GM12878 (cell line): ENCODE measurements at regions not wholly inside any gene's neighbourhood (a gene's known extent, or its start where the extent isn't known, plus 50 kb on each side); places are given as distances from the start of the nearest gene placed in this dataset.

ENCODE experiments used
- ATAC-seq: fragments of 200-7000 bp; cut with Tn5 transposase; 3 replicates; pipeline ENCODE4 v1.9.1; 2020; ENCODE audit warnings: mild to moderate bottlenecking, moderate library complexity
- BruUV-seq: library from RNA; stranded (reverse); fragments of 400-500 nt; replicated peaks from 2 replicates; lab custom pipeline; 2021; lab: Mats Ljungman, UMichigan
- CTCF ChIA-PET: fragments of 300-600 bp; sonication (Branson Sonifier 250); formaldehyde crosslinking; extraction: SDS; loops from one replicate; lab custom pipeline; 2021; ENCODE audit warnings: inconsistent platforms; lab: Yijun Ruan, JAX
- POLR2A ChIA-PET: fragments of 350-600 bp; formaldehyde crosslinking; extraction: SDS; loops from one replicate; lab custom pipeline; 2021; ENCODE audit warnings: inconsistent platforms; lab: Charles Lee
- RAD21 ChIA-PET: fragments of 300-600 bp; sonication (Branson Sonifier 250); formaldehyde crosslinking; loops from one replicate; lab custom pipeline; 2023; ENCODE audit warnings: antibody characterized with exemption; ENCODE audit not compliant: unreplicated experiment; lab: Charles Lee
- SMC1A ChIA-PET: fragments of 300-600 bp; sonication (Branson Sonifier 250); formaldehyde crosslinking; loops from one replicate; lab custom pipeline; 2023; ENCODE audit not compliant: unreplicated experiment, uncharacterized antibody; lab: Charles Lee
- DNase-seq: peaks from one replicate; pipeline ENCODE4 v3.0.0-alpha.2; 2011; ENCODE audit warnings: low read depth, low spot score
- FAIRE-seq: peaks from 3 replicates; lab custom pipeline; 2011; peaks lifted over from hg19 to GRCh38; lab: Jason Lieb, UNC
- H2AFZ ChIP-seq: 2 replicates; pipeline ENCODE4 v1.6.0; 2011; ENCODE audit warnings: low read depth, low read length, control low read depth; ENCODE audit not compliant: control insufficient read depth
- H3K27ac ChIP-seq: 2 replicates; pipeline ENCODE4 v1.5.1; 2011; ENCODE audit warnings: control low read depth; ENCODE audit not compliant: control insufficient read depth, insufficient read depth
- H3K27me3 ChIP-seq, 2 experiments: replicated peaks in 1 of 2; 2 replicates each; pipeline versions ENCODE4 v1.6.0 to v1.6.1; 2011; ENCODE audit warnings: low read length in 1 of 2; ENCODE audit not compliant: control insufficient read depth in 2 of 2, insufficient read depth in 2 of 2
- H3K36me3 ChIP-seq, 2 experiments: 2 replicates each; pipeline ENCODE4 v1.5.1; 2011; ENCODE audit warnings: low read length in 1 of 2; ENCODE audit not compliant: control insufficient read depth in 2 of 2, insufficient read depth in 2 of 2
- H3K4me1 ChIP-seq: 2 replicates; pipeline ENCODE4 v1.6.1; 2011; ENCODE audit warnings: mild to moderate bottlenecking, low read length, moderate library complexity, mixed read lengths; ENCODE audit not compliant: control insufficient read depth, insufficient read depth
- H3K4me2 ChIP-seq: 2 replicates; pipeline ENCODE4 v1.6.0; 2011; ENCODE audit warnings: control low read depth; ENCODE audit not compliant: control insufficient read depth, insufficient read depth
- H3K4me3 ChIP-seq: fragments of 200-600 bp; sonication (generic); 2 replicates; pipeline ENCODE4 v1.5.1; 2016
- H3K79me2 ChIP-seq: 2 replicates; pipeline ENCODE4 v1.6.0; 2011; ENCODE audit warnings: low read length; ENCODE audit not compliant: control insufficient read depth, insufficient read depth
- H3K9ac ChIP-seq: 2 replicates; pipeline ENCODE4 v1.8.0; 2011; ENCODE audit warnings: low read length, control low read depth, mixed read lengths; ENCODE audit not compliant: control insufficient read depth, insufficient read depth
- H3K9me3 ChIP-seq: replicated peaks from 3 replicates; pipeline ENCODE4 v1.5.1; 2011; ENCODE audit warnings: mild to moderate bottlenecking, low read length; ENCODE audit not compliant: control insufficient read depth, insufficient read depth
- H4K20me1 ChIP-seq: 2 replicates; pipeline ENCODE4 v1.6.0; 2011; ENCODE audit not compliant: control insufficient read depth, insufficient read depth
- CHD4 ChIP-seq: fragments of 200-600 bp; sonication (generic); IDR thresholded peaks from 2 replicates; pipeline ENCODE4 v1.6.1; 2016; ENCODE audit warnings: mild to moderate bottlenecking
- EED ChIP-seq: sonication (generic); IDR thresholded peaks from 2 replicates; pipeline ENCODE4 v1.6.1; 2016; ENCODE audit warnings: antibody characterized with exemption, low read depth
- FOS ChIP-seq: IDR thresholded peaks from 3 replicates; pipeline ENCODE4 v1.6.1; 2011; ENCODE audit warnings: borderline replicate concordance; ENCODE audit not compliant: insufficient read length; ENCODE audit errors: extremely low read depth
- JUND ChIP-seq: IDR thresholded peaks from 2 replicates; pipeline ENCODE4 v1.6.1; 2012; ENCODE audit warnings: low read depth, mild to moderate bottlenecking, low read length, improper control_type of control experiment, moderate library complexity
- MLLT1 ChIP-seq: fragments of 450-650 bp; IDR thresholded peaks from 2 replicates; pipeline ENCODE4 v1.6.1; 2016; ENCODE audit warnings: mild to moderate bottlenecking
- MYB ChIP-seq: fragments of 150-350 bp; IDR thresholded peaks from 2 replicates; pipeline ENCODE4 v1.6.1; 2014; ENCODE audit warnings: mild to moderate bottlenecking, low read depth, low read length, borderline replicate concordance
- RCOR1 ChIP-seq: conservative IDR thresholded peaks from 2 replicates; pipeline ENCODE4 v1.6.1; 2012; ENCODE audit warnings: low read depth, low read length, improper control_type of control experiment
- SRF ChIP-seq, 2 experiments: IDR thresholded peaks; 2 replicates each; pipeline ENCODE4 v1.6.1; 2011; ENCODE audit warnings: low read depth in 2 of 2, low read length in 2 of 2, mild to moderate bottlenecking in 1 of 2, moderate library complexity in 1 of 2
- TARDBP ChIP-seq: IDR thresholded peaks from 2 replicates; pipeline ENCODE4 v1.6.1; 2016; ENCODE audit warnings: borderline replicate concordance
- ZNF217 ChIP-seq: fragments of 450-650 bp; IDR thresholded peaks from 2 replicates; pipeline ENCODE4 v1.6.1; 2017; ENCODE audit warnings: antibody characterized with exemption, mild to moderate bottlenecking
- ZNF24 ChIP-seq: fragments of 450-650 bp; IDR thresholded peaks from 2 replicates; pipeline ENCODE4 v1.6.1; 2017; ENCODE audit warnings: antibody characterized with exemption, mild to moderate bottlenecking
- ZNF622 ChIP-seq: fragments of 450-650 bp; IDR thresholded peaks from 2 replicates; pipeline ENCODE4 v1.6.1; 2017; ENCODE audit warnings: mild to moderate bottlenecking, inconsistent platforms
- WGBS: methylation state at CpG from one replicate; pipeline ENCODE4 v1.1.6; 2016; ENCODE audit warnings: low lambda C conversion rate; ENCODE audit not compliant: insufficient replicate concordance, insufficient coverage; ENCODE audit errors: missing lambda C conversion rate; 5-methylcytosine and 5-hydroxymethylcytosine counted together
- in situ Hi-C: fragments of 300-500 bp; cut with MboI; formaldehyde crosslinking; loops from 9 replicates; pipeline ENCODE4 v1.14.3; 2018; ENCODE audit warnings: mixed read lengths
- intact Hi-C: fragments of 100-400 bp; cut with micrococcal nuclease; formaldehyde crosslinking; loops from one replicate; pipeline ENCODE4 v1.14.2; 2022; ENCODE audit not compliant: unreplicated experiment
- TF ChIP-seq, protein P1 (sequence below), 3 experiments: IDR thresholded peaks in 2 of 3; conservative IDR thresholded peaks in 1 of 3; 2 replicates each; pipeline ENCODE4 v1.5.1; 2011; ENCODE audit warnings: low read depth in 3 of 3, low read length in 3 of 3, mild to moderate bottlenecking in 3 of 3, control low read depth in 2 of 3, moderate library complexity in 2 of 3, inconsistent platforms in 1 of 3, mixed read lengths in 1 of 3; ENCODE audit not compliant: control insufficient read depth in 2 of 3, insufficient read depth in 1 of 3; ENCODE audit errors: extremely low read depth in 1 of 3

DNA sequence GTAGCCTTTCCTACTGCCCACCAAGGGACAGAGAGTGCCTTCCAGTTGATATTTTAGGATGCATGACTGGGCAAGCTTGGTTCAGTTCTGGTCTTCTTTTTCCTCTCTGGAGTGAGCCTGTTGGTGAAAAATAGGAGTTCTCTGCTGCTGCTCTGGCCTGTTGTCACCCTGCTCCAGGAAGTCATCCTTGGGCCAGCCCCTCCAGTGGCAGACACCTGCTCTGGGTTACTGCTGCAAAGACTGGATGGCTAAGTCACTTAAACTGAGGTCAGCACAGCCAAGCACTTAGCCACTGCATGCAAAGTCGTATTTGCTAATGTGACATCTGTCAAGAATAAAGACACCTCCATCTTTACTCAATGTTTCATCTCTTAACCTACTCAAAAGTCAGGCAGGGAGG is 219.6 kb upstream of the ID2 start (continued):
- TF ChIP-seq MLLT1 (no peak), ZNF622 (no peak), FOS (no peak), RCOR1 (no peak)

DNA sequence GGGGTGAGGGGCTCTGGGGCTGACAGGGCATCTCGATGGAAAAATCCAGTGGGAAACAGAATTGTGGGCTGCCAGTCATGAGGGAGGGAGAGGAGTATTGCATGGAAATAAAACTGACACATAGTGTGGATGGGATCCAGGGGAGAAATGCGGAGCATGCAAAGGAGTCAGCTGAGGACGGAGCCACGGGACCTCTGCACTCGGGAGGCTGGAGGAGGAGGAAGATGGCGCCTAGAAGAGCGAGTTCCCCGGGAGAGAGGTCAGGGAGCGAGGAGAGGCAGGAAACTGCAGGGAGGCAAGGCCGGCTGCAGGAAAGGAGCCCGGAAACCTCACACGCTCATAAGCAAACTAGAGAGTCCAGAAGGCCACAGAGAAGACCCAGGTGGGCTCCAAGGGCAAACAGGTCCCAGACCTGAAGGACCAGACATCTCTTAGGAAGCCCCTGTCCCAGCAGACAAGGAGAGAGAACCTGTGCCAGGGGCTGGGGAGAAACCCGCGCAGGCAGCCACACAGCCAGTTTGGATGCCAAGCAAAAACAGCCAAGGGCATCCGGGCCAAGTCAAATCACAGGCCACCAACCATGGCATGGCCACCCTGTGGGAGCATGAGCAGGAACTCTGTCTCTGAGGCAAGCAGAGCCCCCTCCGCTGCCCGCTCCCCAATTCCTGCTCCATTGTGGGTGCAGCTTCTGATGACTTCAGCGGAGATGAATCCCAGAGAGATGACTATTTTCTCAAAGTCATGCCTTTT is 218.8 kb upstream of the ID2 start:
- intact Hi-C loops: no loop called here
- no peak for ATAC-seq
- WGBS: 75% methylated on average over 18 of the region's 18 CpGs

More for the DNA sequence above, 218.8 kb upstream of the ID2 start:
- RAD21 ChIA-PET: interaction anchor here (1.3 kb wide), 1 partner anchor 41 kb away, joined by 5 read pairs; no protein-coding TSS in a partner anchor
- H3K36me3 ChIP-seq: no peaks in the 10 kb centered on the region
- no peaks in the 10 kb centered on the region; a peak in 1 of 4 replicates for H3K27me3 ChIP-seq
- no peak overlapping the region for H3K4me3 ChIP-seq
- BruUV-seq: no TSS peak
- no peaks in the 10 kb centered on the region for H3K4me1 ChIP-seq
- H3K79me2 ChIP-seq: no peaks in the 10 kb centered on the region
- in situ Hi-C loops: no loop called here
- no peak for FAIRE-seq
- H3K9me3 ChIP-seq: peaks cover 3% of the 10 kb centered on the region; the same call in 1 of the 3 replicates
- no peaks in the 10 kb centered on the region; the same call in 1 of the 2 replicates for H4K20me1 ChIP-seq
- CTCF ChIA-PET: no interaction called here
- TF ChIP-seq CHD4: no peak
- no peak for TF ChIP-seq TARDBP
- no peak for TF ChIP-seq EED
- no peak for TF ChIP-seq ZNF217
- TF ChIP-seq ZNF24: no peak
- no peak for TF ChIP-seq SRF (IDR thresholded peaks at IDR 0.05; ENCODE audit: low read depth in 2 of 2, low read length in 2 of 2)
- no peak for TF ChIP-seq MYB
- TF ChIP-seq, protein P1, sequence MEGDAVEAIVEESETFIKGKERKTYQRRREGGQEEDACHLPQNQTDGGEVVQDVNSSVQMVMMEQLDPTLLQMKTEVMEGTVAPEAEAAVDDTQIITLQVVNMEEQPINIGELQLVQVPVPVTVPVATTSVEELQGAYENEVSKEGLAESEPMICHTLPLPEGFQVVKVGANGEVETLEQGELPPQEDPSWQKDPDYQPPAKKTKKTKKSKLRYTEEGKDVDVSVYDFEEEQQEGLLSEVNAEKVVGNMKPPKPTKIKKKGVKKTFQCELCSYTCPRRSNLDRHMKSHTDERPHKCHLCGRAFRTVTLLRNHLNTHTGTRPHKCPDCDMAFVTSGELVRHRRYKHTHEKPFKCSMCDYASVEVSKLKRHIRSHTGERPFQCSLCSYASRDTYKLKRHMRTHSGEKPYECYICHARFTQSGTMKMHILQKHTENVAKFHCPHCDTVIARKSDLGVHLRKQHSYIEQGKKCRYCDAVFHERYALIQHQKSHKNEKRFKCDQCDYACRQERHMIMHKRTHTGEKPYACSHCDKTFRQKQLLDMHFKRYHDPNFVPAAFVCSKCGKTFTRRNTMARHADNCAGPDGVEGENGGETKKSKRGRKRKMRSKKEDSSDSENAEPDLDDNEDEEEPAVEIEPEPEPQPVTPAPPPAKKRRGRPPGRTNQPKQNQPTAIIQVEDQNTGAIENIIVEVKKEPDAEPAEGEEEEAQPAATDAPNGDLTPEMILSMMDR (IDR thresholded peaks at IDR 0.05 in 2 of 3, conservative IDR thresholded peaks at IDR 0.05 in 1 of 3; ENCODE audit: control insufficient read depth in 2 of 3, extremely low read depth in 1 of 3, insufficient read depth in 1 of 3, low read depth in 3 of 3, low read length in 3 of 3): no peak
- TF ChIP-seq JUND: no peak
- TF ChIP-seq, all 136 proteins: peak for 0
- Histone ChIP-seq H3K27ac (no peak overlapping the region), H3K9ac (no peak overlapping the region), H2AFZ (no peak overlapping the region), H3K4me2 (no peak overlapping the region)
- POLR2A ChIA-PET: no interaction called here
- SMC1A ChIA-PET: no interaction called here
- no peak for DNase-seq
